Ecto neural progenitor cell (in vitro differentiated cells): ENCODE measurements at regions not wholly inside any gene's neighbourhood (a gene's known extent, or its start where the extent isn't known, plus 50 kb on each side); places are given as distances from the start of the nearest gene placed in this dataset.

ENCODE experiments used
- DNase-seq: peaks from one replicate; pipeline ENCODE4 v3.0.0-alpha.2; 2018; ENCODE audit warnings: low spot score

- DNase-seq, result no peak
Observed at GRCh38 chr2:19435815-19436214, 77.4 kb upstream of the OSR1 start.

- DNase-seq, result no peak
Observed at GRCh38 chr2:19434413-19434812, 76.0 kb upstream of the OSR1 start.

GRCh38 chr2:19426941-19427340 lies 68.5 kb upstream of the OSR1 start:
- DNase-seq, result no peak

GRCh38 chr2:19426144-19426543 lies 67.7 kb upstream of the OSR1 start:
- no peak for DNase-seq

- no peak for DNase-seq
Observed at GRCh38 chr2:19425419-19425818, 67.0 kb upstream of the OSR1 start.

GRCh38 chr2:19419211-19419880 lies 60.9 kb upstream of the OSR1 start:
- no peak for DNase-seq

- DNase-seq, result no peak
Observed at GRCh38 chr2:19416784-19417684, 58.6 kb upstream of the OSR1 start.

- no peak for DNase-seq
Observed at GRCh38 chr2:19416083-19416482, 57.7 kb upstream of the OSR1 start.

- DNase-seq, result no peak
Observed at GRCh38 chr2:19409046-19409445, 50.6 kb upstream of the OSR1 start.

GRCh38 chr2:19408592-19408991 lies 50.2 kb upstream of the OSR1 start:
- DNase-seq, result no peak
